Keratinocyte (primary cell): ENCODE measurements at regions not wholly inside any gene's neighbourhood (a gene's known extent, or its start where the extent isn't known, plus 50 kb on each side); places are given as distances from the start of the nearest gene placed in this dataset.

Source experiments
- DNase-seq: peaks from one replicate; pipeline ENCODE4 v3.0.0-alpha.2; 2011; ENCODE audit warnings: low read depth, missing footprints, low spot score
- FAIRE-seq: peaks from 2 replicates; lab custom pipeline; 2011; peaks lifted over from hg19 to GRCh38; lab: Jason Lieb, UNC
- H2AFZ ChIP-seq: 2 replicates; pipeline ENCODE4 v1.6.0; 2012; ENCODE audit warnings: low read length, control low read depth, inconsistent platforms; ENCODE audit not compliant: control insufficient read depth
- H3K27ac ChIP-seq: 2 replicates; pipeline ENCODE4 v1.5.1; 2011; ENCODE audit warnings: low read length; ENCODE audit not compliant: control insufficient read depth, insufficient read depth
- H3K27me3 ChIP-seq: 3 replicates; pipeline ENCODE4 v1.6.0; 2011; ENCODE audit warnings: low read length; ENCODE audit not compliant: control insufficient read depth, insufficient read depth; ENCODE audit errors: extremely low read depth
- H3K36me3 ChIP-seq, 2 experiments: 2 replicates in 1 of 2; 3 replicates in 1 of 2; pipeline ENCODE4 v1.5.1; 2011; ENCODE audit warnings: low read length in 2 of 2, mild to moderate bottlenecking in 1 of 2; ENCODE audit not compliant: control insufficient read depth in 2 of 2, insufficient read depth in 2 of 2; ENCODE audit errors: extremely low read depth in 1 of 2
- H3K4me1 ChIP-seq: 3 replicates; pipeline ENCODE4 v1.5.1; 2011; ENCODE audit warnings: low read length; ENCODE audit not compliant: control insufficient read depth, insufficient read depth; ENCODE audit errors: extremely low read depth
- H3K4me2 ChIP-seq: 3 replicates; pipeline ENCODE4 v1.6.0; 2011; ENCODE audit warnings: low read depth, low read length; ENCODE audit not compliant: control insufficient read depth, insufficient read depth; ENCODE audit errors: extremely low read depth
- H3K4me3 ChIP-seq, 3 experiments: fragments of 200-600 bp in 1 of 3; sonication (generic) in 1 of 3; 2 replicates in 2 of 3; 3 replicates in 1 of 3; pipeline ENCODE4 v1.5.1; 2011 to 2016; ENCODE audit warnings: low read length in 3 of 3, mild to moderate bottlenecking in 3 of 3, control low read depth in 2 of 3, inconsistent platforms in 1 of 3, low read depth in 1 of 3, mixed read lengths in 1 of 3, mixed run types in 1 of 3, moderate library complexity in 1 of 3; ENCODE audit not compliant: control insufficient read depth in 2 of 3, insufficient read depth in 2 of 3; ENCODE audit errors: extremely low read depth in 1 of 3
- H3K79me2 ChIP-seq: 2 replicates; pipeline ENCODE4 v1.6.0; 2012; ENCODE audit warnings: low read length; ENCODE audit not compliant: control insufficient read depth, insufficient read depth
- H3K9ac ChIP-seq: 3 replicates; pipeline ENCODE4 v1.6.0; 2011; ENCODE audit warnings: low read length; ENCODE audit not compliant: control insufficient read depth, insufficient read depth; ENCODE audit errors: extremely low read depth
- H3K9me1 ChIP-seq: 3 replicates; pipeline ENCODE4 v1.6.0; 2011; ENCODE audit warnings: low read length; ENCODE audit not compliant: control insufficient read depth, insufficient read depth; ENCODE audit errors: extremely low read depth
- H3K9me3 ChIP-seq: 2 replicates; pipeline ENCODE4 v1.5.1; 2012; ENCODE audit warnings: low read depth, low read length; ENCODE audit not compliant: control insufficient read depth
- H4K20me1 ChIP-seq: 3 replicates; pipeline ENCODE4 v1.6.0; 2011; ENCODE audit warnings: low read length; ENCODE audit not compliant: control insufficient read depth, insufficient read depth; ENCODE audit errors: extremely low read depth
- CTCF ChIP-seq, 3 experiments: IDR thresholded peaks in 1 of 3; conservative IDR thresholded peaks in 1 of 3; optimal IDR thresholded peaks in 1 of 3; 2 replicates in 2 of 3; 3 replicates in 1 of 3; pipeline versions ENCODE3 to v1.5.1; 2011; ENCODE audit warnings: low read length in 3 of 3, mild to moderate bottlenecking in 3 of 3, moderate library complexity in 2 of 3, control low read depth in 1 of 3, inconsistent platforms in 1 of 3; ENCODE audit not compliant: insufficient read depth in 2 of 3; ENCODE audit errors: extremely low read depth in 1 of 3
- EZH2 ChIP-seq: IDR thresholded peaks from one replicate; pipeline ENCODE4 v1.6.1; 2012; ENCODE audit warnings: inconsistent platforms, mild to moderate bottlenecking, low read length, moderate library complexity
- dilution Hi-C: fragments of 300-500 bp; cut with MboI; formaldehyde crosslinking; loops from one replicate; pipeline ENCODE4 v1.7.0; 2020; ENCODE audit warnings: low sequenced_read_pairs; ENCODE audit not compliant: extremely low pct_ligation_motif_present

GRCh38 chr10:78870458-78870857, 198.3 kb upstream of the ZMIZ1 start:
- no peak overlapping the region for H3K9ac ChIP-seq
- H3K4me1 ChIP-seq: no peaks in the 10 kb centered on the region
- no peak for DNase-seq
- no peak overlapping the region for H2AFZ ChIP-seq
- TF ChIP-seq CTCF (optimal IDR thresholded peaks at IDR 0.05 in 1 of 3, IDR thresholded peaks at IDR 0.05 in 1 of 3, conservative IDR thresholded peaks at IDR 0.05 in 1 of 3; ENCODE audit: extremely low read depth in 1 of 3, insufficient read depth in 2 of 3, low read length in 3 of 3) (no peak), EZH2 (no peak)
- H3K4me3 ChIP-seq: no peak overlapping the region
- no peaks in the 10 kb centered on the region for H3K36me3 ChIP-seq
- H3K79me2 ChIP-seq: no peaks in the 10 kb centered on the region
- H3K27me3 ChIP-seq: peaks cover 2% of the 10 kb centered on the region
- H4K20me1 ChIP-seq: no peaks in the 10 kb centered on the region
- H3K9me3 ChIP-seq: no peaks in the 10 kb centered on the region
- no peaks in the 10 kb centered on the region for H3K9me1 ChIP-seq
- no peak overlapping the region for H3K4me2 ChIP-seq
- H3K27ac ChIP-seq: no peak overlapping the region
- FAIRE-seq: no peak
- dilution Hi-C loops: no loop called here

DNA sequence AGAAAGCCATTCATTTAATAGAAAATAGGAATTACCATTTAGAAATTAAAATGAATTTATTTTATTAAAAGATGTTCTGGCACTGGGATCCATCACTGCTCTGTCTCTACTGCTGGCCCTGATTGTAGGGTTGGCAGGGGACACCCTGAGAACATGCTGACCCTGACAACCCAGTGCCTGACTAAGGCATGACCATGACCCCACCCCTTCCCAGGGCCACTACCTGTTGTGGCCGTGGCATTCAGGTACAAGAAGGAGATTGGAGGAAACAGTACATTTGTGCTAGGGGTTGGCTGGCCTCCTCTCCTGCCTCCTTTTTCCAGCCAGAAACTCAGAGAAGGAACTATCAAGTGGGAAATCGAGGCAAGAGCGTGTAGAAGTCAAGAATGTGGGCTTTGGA, 197.0 kb upstream of the ZMIZ1 start:
- H3K9me3 ChIP-seq: no peaks in the 10 kb centered on the region
- dilution Hi-C loops: no loop called here
- H4K20me1 ChIP-seq: no peaks in the 10 kb centered on the region
- H3K4me3 ChIP-seq: no peak overlapping the region
- no peaks in the 10 kb centered on the region for H3K79me2 ChIP-seq
- DNase-seq (no peak), FAIRE-seq (no peak)
- H3K27me3 ChIP-seq: peaks cover 2% of the 10 kb centered on the region
- no peak overlapping the region for H3K27ac ChIP-seq
- H2AFZ ChIP-seq: no peak overlapping the region
- H3K9me1 ChIP-seq: no peaks in the 10 kb centered on the region
- no peaks in the 10 kb centered on the region for H3K4me1 ChIP-seq
- H3K4me2 ChIP-seq: no peak overlapping the region
- TF ChIP-seq EZH2: no peak
- no peaks in the 10 kb centered on the region for H3K36me3 ChIP-seq
- no peak overlapping the region for H3K9ac ChIP-seq

- DNase-seq: no peak
- H3K9ac ChIP-seq: no peak overlapping the region
- H3K9me1 ChIP-seq: no peaks in the 10 kb centered on the region
- H3K79me2 ChIP-seq: no peaks in the 10 kb centered on the region
- peaks cover 2% of the 10 kb centered on the region for H3K27me3 ChIP-seq
- H3K4me1 ChIP-seq: no peaks in the 10 kb centered on the region
- no peaks in the 10 kb centered on the region for H4K20me1 ChIP-seq
- no peak overlapping the region for H3K4me2 ChIP-seq
- no peak overlapping the region for H2AFZ ChIP-seq
- H3K4me3 ChIP-seq: no peak overlapping the region
- dilution Hi-C loops: no loop called here
- no peak for TF ChIP-seq EZH2
- TF ChIP-seq CTCF (optimal IDR thresholded peaks at IDR 0.05 in 1 of 3, IDR thresholded peaks at IDR 0.05 in 1 of 3, conservative IDR thresholded peaks at IDR 0.05 in 1 of 3; ENCODE audit: extremely low read depth in 1 of 3, insufficient read depth in 2 of 3, low read length in 3 of 3): no peak
- H3K27ac ChIP-seq: no peak overlapping the region
- H3K9me3 ChIP-seq: no peaks in the 10 kb centered on the region
- no peaks in the 10 kb centered on the region for H3K36me3 ChIP-seq
- no peak for FAIRE-seq
These were observed 195.4 kb upstream of the ZMIZ1 start for GRCh38 chr10:78873413-78873812.
